Muscle of arm (tissue), 1 donor: ENCODE measurements at regions not wholly inside any gene's neighbourhood (a gene's known extent, or its start where the extent isn't known, plus 50 kb on each side); places are given as distances from the start of the nearest gene placed in this dataset.

Experiments
- DNase-seq: peaks from one replicate; pipeline ENCODE4 v3.0.0-alpha.2; 2013

DNA sequence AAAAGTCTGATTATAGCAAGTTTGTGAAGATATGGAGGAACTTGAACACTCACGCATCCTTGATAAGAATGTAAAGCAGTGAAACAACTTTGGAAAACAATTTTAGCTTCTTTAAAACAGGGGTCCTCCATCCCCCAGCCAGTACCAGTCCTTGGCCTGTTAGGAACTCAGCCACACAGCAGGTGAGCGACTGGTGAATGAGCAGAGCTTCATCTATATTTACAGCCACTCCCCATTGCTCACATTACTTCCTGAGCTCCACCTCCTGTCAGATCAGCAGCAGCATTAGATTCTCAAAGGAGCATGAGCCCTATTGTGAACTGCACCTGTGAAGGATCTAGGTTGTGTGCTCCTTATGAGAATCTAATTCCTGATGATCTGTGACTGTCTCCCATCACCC lies 530.3 kb upstream of the PRKX start:
- no peak for DNase-seq

DNA sequence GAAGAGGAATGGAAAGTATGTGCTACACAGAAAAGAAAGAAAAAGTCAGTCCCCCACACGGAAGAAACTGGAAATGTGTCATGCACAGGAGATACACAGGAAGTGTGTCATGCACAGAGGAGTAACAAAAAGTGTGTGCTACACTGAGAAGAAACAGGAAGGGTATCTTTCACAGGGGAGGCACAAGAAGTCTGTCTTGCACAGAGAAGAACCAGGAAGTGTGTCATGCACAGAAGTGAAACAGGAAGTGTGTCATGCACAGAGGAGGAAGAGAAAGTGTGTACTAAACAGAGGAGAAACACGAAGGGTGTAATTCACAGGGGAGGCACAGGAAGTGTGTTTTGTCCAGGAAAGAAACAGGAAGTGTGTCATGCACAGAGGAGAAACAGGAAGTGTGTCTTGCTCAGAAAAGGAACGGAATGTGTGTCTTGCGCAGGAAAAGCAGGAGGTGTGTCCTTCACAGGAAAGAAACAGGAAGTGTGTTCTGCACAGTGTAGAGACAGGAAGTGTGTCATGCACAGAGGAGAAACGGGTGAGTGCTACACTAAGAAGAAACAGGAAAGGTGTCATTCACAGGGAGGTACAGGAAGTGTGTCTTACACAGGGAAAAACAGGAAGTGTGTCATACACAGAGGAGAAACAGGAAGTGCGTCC lies 527.2 kb upstream of the PRKX start:
- DNase-seq = no peak

DNA sequence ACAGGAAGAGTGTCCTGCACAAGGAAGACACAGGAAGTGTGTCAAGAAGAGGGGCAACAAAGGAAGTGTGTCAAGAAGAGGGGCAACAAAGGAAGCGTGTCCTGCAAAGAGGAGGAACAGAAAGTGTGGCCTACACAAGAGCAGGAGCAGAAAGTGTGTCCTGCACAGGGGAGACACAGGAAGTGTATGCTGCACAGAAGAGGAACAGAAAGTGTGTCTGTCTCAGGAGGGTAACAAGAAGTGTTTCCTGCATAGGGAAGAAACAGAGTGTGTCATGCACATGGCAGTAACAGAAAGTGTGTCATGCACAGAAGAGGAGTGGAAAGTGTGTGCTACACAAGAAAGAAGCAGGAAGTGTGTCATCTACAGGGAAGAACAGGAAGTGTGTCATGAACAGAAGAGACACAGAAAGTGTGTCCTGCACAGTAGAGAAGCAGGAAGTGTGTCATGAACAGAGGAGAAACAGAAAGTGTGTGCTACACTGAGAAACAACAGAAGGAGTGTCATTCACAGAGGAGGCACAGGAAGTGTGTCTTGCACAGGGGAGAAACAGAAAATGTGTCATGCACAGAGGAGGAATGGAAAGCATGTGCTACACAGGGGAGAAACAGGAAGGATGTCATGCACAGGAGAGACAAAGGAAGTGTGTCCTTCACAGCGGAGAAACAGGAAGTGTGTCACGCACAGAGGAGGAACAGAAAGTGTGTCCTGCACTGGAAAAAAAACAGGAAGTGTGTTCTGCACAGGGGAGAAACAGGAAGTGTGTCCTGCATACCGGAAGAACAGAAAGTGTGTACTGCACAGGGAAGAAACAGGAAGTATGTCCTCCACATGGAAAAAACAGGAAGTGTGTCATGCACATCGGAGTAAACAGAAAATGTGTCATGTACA lies 526.4 kb upstream of the PRKX start:
- DNase-seq = no peak

DNA sequence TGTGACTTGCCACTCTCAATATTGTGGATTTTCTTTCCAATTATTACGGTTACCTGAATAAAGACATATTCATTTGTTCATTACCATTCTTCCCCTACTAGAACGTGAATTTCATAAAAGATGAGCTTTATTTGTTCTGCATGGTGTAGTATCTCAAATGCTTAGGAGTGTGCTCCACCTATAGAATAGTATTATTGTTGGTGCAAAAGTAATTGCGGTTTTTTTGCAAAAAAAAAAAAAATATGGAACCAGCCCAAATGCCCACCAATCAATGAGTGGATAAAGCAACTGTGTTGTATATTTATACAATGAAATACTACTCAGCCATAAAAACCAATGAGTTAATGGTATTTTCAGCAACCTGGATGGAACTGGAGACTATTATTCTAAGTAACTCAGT lies 525.5 kb upstream of the PRKX start:
- no peak for DNase-seq

DNA sequence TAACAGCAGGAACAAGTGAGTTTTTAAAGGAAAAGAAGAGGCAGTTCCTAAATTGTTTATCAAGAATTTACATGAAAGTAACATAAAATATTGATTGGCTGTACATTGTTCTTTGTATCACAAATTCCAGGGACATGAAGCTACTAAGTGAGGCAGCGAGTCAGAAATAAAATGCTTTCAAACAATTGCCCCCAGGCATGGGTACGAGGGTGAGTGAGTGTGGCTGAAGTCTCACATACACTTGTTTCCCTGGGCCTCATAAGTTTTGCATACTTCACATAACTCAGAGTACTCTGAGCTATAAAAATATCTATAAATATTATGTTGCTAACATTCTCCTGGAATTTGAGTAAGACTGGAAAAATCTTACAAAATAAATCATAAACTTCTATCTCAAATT lies 511.6 kb upstream of the PRKX start:
- DNase-seq = no peak

DNA sequence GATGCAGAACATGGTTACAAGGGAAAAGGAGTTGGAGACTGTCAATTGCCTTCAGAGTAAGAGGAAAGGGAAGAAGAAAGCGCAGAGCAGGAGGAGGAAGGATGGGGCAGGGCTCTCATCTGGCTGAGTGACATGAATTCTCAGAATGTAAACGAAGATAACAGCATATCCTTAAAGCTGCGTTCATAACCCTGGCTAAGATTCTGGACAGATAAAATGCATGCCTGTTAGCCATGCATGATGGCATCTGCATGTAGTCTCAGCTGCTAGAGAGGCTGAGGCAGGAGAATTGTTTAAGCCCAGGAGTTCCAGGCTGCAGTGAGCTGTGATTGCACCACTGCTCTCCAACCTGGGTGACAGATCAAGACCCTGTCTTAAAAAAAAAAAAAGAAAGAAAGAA lies 493.5 kb upstream of the PRKX start:
- DNase-seq = no peak

DNA sequence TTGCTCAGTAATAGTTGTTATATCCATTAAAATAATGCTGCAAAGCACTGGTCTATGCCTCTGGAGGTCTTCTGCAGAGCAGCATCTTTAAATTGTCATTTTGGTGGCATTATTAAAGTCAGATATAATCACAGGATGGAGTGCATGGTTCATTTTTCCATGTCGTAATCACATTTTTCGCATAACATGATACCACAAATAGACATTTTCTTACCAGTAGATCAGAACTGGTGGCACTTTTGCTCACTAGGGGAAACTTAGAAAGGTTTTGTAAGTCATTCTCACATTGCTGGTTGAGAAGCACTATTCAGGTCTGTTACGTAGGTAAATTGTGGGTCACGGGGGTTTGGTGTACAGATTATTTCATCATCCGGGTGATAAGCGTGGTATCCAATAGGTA lies 484.5 kb upstream of the PRKX start:
- no peak for DNase-seq

DNA sequence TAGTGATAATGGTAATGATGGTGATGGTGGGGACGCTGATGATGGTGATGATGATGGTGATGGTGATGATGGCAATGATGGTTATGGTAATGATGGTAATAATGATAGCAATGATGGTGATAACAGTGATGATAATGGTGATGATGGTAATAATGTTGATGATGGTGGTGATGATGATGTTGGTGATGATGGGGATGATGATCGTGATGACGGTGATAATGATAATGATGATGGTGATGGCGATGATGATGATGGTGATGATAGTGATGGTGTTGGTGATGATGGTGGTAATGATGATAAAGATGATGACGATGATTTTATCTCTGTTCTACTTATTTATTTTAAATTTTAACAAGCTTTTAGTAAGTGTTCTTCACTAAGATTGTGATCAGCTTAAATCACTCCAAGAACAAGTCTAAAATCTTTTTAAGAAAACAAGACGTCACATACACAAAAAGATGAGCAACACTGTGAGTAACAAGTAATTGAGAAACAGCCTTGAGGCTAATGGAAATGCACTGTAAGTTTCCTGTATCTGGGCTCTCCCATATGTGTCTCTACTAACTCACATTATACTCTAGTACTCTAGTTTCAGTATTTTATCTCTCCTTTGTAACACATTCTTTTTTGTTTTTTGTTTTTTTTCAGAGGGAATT lies 480.2 kb upstream of the PRKX start:
- DNase-seq = no peak

DNA sequence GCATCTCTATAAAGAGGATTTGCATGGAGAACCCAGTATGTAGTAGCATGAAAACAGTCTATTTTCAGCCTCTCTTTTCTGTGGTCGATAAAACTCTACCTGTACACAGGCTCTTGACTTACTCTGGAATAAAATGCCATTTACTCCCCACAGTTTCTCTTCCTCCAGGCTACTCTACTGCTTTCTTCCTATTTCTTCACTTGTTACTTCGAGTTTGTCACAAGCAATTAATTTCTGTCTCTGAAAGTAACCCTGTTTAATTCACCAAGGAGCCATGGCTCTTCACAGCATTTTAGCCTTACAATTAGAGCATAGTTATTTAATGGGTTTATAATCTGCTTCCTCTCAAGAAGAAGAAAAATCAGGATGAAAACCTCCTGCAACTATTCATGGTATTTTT lies 472.9 kb upstream of the PRKX start:
- DNase-seq = no peak

DNA sequence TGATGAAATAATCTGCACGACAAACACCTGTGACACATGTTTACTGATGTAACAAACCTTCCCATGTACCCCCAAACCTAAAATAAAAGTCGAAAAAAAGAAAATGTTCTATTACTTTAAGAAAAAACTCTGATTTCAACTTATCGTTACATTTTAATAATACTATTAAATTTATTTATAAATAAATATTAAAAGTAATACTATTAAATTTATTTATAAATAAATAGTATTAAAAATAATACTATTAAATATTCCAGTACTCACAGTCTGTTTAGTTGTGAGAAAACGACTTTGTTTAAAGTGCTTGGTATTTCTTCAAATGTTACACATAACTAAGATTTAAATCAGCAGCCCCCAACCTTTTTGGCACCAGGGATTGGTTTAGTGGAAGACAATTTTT lies 471.6 kb upstream of the PRKX start:
- DNase-seq = no peak

DNA sequence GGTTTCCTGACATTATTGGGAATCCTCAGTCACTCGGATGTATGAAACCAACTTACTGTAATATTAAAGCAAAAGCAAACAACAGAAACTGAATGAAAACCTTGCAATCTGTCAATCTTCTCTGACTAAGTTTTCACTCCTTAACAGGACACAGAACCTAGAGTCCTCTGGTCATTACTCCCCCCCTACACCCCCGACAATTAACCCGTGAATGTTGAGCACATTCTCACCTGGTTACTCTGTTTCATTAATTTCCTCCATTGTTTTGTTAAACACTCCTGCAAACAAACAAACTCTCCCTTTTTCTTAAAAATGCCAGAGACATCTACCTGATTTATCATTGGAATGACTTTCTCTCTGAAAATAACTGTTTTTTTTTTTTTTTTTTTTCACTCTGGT lies 469.0 kb upstream of the PRKX start:
- DNase-seq = no peak

DNA sequence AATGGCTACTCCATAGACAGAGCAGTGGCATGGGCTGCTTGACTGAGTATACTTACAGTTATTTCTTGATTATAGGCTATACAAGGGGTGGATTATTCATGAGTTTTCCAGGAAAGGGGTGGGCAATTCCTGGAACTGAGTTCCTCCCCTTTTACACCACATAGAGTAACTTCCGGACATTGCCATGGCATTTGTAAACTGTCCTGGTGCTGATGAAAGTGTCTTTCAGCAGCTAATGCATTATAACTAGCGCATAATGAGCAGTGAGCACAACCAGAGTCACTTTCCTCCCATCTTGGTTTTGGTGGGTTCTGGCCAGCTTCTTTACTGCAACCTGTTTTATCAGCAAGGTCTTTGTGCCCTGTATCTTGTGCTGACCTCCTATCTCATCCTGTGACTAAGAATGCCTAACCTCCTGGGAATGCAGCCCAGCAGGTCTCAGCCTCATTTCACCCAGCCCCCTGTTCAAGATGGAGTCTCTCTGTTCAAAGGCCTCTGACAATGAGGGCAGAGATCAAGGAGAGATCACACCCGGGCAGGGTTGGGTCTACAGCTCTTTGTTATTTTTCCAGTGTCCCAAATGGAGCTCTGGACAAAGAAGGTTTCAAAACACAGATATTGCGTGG lies 468.4 kb upstream of the PRKX start:
- no peak for DNase-seq

DNA sequence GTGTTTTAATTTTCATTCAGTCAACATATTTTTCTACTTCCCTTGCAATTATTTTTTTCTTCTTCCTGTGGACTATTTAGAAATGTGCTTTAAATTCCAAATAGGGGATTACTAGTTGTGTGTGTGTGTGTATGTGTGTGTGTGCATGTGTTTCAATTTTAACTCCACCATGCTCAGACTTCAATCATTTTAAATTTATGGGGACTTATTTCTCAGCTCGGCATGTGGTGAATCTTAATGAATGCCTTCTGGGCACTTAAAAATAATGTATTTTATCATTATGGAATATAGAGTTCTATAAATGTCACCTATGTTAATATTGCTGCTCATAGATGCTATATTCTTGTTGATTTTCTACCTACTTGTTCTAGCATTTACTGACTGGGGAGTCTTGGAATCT lies 465.6 kb upstream of the PRKX start:
- DNase-seq = no peak

DNA sequence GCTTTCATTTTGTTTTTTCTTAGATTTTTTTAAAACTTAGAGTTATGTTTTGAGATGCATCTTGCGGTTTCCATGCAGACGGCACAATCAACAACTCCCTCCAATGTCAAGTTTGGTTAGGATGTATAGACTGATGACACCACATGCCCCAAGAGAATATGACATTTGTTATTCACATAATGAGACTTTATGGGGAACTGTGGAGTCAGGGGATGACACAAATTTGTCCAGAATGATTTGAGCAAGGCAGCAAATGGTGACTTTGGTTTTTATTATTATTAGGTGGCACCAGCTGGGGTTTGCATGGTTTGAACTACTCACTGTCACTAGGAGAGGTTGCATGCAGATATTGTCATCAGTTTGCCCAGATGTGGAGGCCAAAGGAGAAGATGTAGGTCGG lies 461.8 kb upstream of the PRKX start:
- no peak for DNase-seq

DNA sequence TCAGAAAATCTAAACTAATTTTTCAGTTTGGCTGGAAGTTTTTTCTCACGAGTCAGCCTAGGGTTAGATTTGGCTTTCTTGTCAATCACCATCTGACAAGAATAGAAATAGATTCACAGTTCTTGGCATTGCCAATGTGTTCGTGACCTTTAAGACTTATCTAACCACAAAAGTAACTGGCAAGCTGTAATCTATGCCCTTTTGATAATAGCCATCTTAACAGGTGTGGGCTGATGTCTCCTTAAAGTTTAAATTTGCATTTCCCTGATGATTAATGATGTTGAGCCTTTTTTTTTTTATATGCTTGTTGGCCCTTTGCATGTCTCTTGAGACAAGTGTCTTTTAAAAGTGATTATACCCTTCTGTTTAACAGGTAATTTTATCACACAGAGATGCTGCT lies 460.3 kb upstream of the PRKX start:
- no peak for DNase-seq

DNA sequence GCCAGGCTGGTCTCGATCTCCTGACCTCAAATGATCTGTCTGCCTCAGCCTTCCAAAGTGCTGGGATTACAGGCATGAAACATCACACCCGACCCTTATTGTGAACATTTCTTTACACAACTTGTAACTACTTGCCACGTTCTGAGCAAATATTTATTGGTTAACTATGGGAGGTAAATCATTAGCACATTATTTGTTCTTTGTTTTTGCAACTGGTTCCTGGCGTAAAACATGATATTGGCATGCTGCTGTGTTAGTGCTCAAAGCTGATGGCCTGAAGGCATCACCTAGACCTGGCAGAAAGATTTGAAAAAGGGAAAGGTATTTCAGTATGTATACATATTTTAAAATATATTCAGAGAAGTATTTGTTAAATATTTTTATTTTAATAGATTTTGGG lies 438.3 kb upstream of the PRKX start:
- no peak for DNase-seq

DNA sequence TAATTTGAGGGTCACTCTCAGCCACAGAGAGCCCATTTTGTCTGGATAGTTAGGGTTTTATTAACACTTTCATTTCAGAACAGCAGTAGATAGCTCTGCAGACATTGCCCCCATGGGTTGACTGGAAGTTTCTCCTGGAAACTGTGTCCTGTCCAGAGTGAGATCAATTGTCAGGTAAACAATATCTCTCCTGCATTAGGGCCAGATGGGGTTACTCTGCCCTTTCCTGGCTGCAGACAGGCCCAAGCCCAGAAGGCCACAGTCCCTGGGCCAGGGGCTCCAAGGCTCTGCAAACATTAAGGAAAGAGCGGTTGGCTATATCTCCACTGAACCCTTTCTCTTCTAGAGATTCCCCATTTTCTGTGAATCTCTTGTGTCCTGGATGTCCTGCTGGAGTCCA lies 436.8 kb upstream of the PRKX start:
- DNase-seq = no peak

DNA sequence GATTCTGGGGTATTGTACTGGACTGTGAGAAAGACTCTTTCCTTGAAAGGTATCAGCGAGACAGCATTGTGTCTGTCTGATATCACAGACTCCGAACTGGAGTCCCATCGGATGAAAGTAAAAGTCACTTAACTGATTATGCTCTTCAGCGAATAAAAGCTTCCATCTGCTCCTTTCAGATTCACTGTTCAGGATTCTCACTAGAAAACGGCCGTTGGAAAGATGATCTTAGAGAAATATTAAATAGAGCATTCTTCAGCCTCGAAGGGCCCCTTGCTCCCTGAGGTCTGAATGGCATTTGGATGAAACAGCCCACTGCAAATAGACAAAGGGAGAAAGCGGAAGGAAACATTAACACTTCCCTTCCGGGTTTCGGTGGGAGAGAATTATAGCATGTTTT lies 416.2 kb upstream of the PRKX start:
- DNase-seq = no peak

DNA sequence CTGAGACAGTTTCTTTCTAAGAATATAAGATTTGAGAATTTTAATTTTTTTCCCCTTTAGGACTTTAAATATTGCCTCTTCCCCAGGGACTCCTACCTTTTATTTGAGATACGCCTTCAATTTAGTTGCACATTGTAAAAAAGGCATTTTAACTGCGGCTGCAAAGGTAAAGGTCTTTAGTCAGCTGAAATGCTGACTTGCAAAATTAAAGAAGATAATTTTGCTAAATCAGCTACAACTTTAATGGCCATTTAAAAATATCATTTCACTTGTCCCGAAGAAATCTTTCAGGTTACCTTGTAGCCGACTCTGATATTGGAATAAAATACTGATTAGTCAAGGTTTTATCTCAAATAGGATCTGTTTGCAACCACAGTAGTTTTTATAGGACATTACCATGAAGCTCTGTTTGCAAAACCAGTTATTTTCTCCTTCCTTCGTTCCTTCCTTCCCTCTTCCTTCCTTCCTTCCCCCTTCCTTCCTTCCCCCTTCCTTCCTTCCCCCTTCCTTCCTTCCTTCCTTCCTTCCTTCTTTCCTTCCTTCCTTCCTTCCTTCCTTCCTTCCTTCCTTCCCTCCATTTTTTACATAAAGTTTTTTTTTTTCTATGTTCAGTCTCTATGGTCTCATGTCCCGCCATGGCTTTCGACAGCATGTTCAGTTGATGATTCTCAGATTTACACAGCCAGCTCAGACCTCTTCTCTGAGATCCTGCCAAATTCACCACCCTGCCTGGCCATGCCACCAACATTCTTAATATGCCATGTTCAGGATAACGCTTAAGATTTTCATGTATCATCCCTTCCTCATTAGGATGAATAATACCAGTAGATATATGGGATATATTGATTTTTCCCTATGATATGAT lies 405.4 kb upstream of the PRKX start:
- no peak for DNase-seq

DNA sequence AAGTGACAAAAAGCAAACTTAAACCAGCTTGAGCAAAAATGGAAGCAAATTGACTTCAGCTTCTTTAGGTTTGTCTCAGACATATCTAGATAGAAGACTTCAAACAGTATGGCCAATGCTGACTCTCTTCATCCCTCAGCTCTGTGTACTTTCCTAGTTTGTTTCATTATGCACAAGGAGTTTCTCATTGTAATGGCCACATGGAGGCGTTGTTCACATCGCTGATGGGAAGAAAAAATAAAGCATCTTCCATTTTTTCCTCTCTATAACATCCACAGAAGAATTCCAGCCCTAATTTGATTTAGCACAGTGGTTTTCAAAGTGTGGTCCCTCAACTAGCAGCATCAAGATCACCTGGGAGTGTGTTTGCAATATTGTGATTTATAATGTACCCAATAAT lies 397.5 kb upstream of the PRKX start:
- no peak for DNase-seq

DNA sequence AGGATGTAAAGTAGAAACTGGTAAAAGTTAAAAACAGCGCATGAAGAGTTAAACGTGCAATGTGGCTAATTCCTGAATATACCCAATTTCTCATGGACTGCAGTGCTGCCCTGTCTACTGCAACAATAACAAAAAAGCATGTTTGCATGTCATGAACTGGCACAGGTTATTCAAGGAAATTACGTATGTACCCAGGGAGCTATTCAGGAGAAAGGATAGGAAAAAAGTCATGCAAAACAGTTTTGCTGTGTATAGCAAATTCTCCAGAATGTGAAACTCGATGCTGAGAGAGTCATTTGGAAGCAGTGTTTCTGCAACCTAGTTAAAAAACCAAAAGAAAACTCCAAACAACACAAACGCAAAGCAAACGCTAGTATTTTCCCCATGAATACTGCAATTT lies 381.5 kb upstream of the PRKX start:
- DNase-seq = peak; percentile 22
